ENCODE measurements at regions not wholly inside any gene's neighbourhood (a gene's known extent, or its start where the extent isn't known, plus 50 kb on each side); places are given as distances from the start of the nearest gene placed in this dataset.

DNA sequence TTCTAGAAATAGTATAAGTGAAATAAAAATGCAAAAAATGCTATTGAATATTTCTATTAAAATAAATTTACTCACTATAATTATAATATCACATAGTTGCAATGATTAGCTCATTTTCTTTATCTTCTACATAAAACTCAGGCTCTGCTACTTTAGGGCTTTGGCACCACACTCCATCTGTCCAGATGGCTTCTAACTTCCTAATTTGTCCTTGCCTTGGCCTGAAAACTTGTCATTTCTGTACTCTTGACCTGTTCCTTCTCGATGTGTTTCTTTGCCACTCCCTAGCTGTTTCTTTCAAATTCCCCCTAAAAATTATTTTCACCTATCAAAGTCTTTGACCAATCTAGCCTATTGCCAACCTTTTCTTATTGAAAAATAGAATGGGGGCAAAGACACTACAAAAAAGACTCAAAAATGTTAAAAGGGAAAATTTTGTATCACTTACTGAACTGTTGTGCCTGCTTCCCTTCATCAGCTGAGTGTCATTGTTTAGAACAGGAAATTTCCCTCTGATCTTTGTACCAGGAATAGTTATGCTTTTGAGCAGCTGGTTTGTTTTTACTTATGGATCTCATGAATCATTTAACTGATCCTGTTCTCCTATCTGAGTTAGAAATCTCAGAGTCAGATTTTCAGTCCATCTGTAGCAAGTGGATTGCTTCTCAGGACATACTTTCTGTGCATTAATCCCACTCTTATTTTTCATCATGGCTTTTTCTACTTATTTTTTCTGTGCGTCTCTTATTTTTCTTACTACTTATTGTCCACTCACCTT lies 279.2 kb upstream of the CNR1 start:
- Mint-ChIP-seq H3K27ac (no peak overlapping the region), H3K4me1 (peaks cover 3% of the 10 kb centered on the region), H3K4me3 (no peak overlapping the region), H3K27me3 (ENCODE audit: low read depth, poor library complexity) (peaks cover 8% of the 10 kb centered on the region), H3K9me3 (no peaks in the 10 kb centered on the region), H3K36me3 (ENCODE audit: low read depth) (no peaks in the 10 kb centered on the region)
- TF ChIP-seq, protein P1, sequence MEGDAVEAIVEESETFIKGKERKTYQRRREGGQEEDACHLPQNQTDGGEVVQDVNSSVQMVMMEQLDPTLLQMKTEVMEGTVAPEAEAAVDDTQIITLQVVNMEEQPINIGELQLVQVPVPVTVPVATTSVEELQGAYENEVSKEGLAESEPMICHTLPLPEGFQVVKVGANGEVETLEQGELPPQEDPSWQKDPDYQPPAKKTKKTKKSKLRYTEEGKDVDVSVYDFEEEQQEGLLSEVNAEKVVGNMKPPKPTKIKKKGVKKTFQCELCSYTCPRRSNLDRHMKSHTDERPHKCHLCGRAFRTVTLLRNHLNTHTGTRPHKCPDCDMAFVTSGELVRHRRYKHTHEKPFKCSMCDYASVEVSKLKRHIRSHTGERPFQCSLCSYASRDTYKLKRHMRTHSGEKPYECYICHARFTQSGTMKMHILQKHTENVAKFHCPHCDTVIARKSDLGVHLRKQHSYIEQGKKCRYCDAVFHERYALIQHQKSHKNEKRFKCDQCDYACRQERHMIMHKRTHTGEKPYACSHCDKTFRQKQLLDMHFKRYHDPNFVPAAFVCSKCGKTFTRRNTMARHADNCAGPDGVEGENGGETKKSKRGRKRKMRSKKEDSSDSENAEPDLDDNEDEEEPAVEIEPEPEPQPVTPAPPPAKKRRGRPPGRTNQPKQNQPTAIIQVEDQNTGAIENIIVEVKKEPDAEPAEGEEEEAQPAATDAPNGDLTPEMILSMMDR (IDR thresholded peaks at IDR 0.05), result no peak
- no peak for DNase-seq

GRCh38 chr6:88443554-88443953 lies 277.4 kb upstream of the CNR1 start:
- Mint-ChIP-seq H3K4me3 (no peak overlapping the region), H3K9me3 (no peaks in the 10 kb centered on the region), H3K36me3 (ENCODE audit: low read depth) (no peaks in the 10 kb centered on the region), H3K4me1 (no peaks in the 10 kb centered on the region), H3K27me3 (ENCODE audit: low read depth, poor library complexity) (peaks cover 8% of the 10 kb centered on the region), H3K27ac (no peak overlapping the region)
- TF ChIP-seq, protein P1 (IDR thresholded peaks at IDR 0.05), result no peak
- no peak for DNase-seq

GRCh38 chr6:88442737-88443136 lies 276.6 kb upstream of the CNR1 start:
- TF ChIP-seq, protein P1 (IDR thresholded peaks at IDR 0.05), result no peak
- no peaks in the 10 kb centered on the region for H3K9me3 Mint-ChIP-seq
- H3K4me3 Mint-ChIP-seq, result no peak overlapping the region
- H3K27me3 Mint-ChIP-seq (ENCODE audit: low read depth, poor library complexity), result peaks cover 8% of the 10 kb centered on the region
- H3K36me3 Mint-ChIP-seq (ENCODE audit: low read depth), result no peaks in the 10 kb centered on the region
- H3K27ac Mint-ChIP-seq, result no peak overlapping the region
- DNase-seq, result no peak
- no peaks in the 10 kb centered on the region for H3K4me1 Mint-ChIP-seq

GRCh38 chr6:88441346-88441745 lies 275.2 kb upstream of the CNR1 start:
- Mint-ChIP-seq H3K4me1 (no peaks in the 10 kb centered on the region), H3K9me3 (no peaks in the 10 kb centered on the region), H3K27ac (no peak overlapping the region), H3K4me3 (no peak overlapping the region), H3K36me3 (ENCODE audit: low read depth) (no peaks in the 10 kb centered on the region), H3K27me3 (ENCODE audit: low read depth, poor library complexity) (no peaks in the 10 kb centered on the region)
- no peak for DNase-seq
- TF ChIP-seq, protein P1 (IDR thresholded peaks at IDR 0.05), result no peak

GRCh38 chr6:88428068-88428467 lies 261.9 kb upstream of the CNR1 start:
- TF ChIP-seq, protein P1 (IDR thresholded peaks at IDR 0.05), result no peak
- no peak overlapping the region for H3K27ac Mint-ChIP-seq
- H3K36me3 Mint-ChIP-seq (ENCODE audit: low read depth), result no peaks in the 10 kb centered on the region
- DNase-seq, result no peak
- no peak overlapping the region for H3K4me3 Mint-ChIP-seq
- peaks cover 6% of the 10 kb centered on the region for H3K4me1 Mint-ChIP-seq
- H3K27me3 Mint-ChIP-seq (ENCODE audit: low read depth, poor library complexity), result peaks cover 3% of the 10 kb centered on the region
- H3K9me3 Mint-ChIP-seq, result no peaks in the 10 kb centered on the region

GRCh38 chr6:88426005-88426404 lies 259.9 kb upstream of the CNR1 start:
- no peak overlapping the region for H3K27ac Mint-ChIP-seq
- no peak overlapping the region for H3K4me3 Mint-ChIP-seq
- DNase-seq, result no peak
- TF ChIP-seq, protein P1 (IDR thresholded peaks at IDR 0.05), result no peak
- no peaks in the 10 kb centered on the region for H3K9me3 Mint-ChIP-seq
- H3K27me3 Mint-ChIP-seq (ENCODE audit: low read depth, poor library complexity), result peaks cover 3% of the 10 kb centered on the region
- no peaks in the 10 kb centered on the region for H3K36me3 Mint-ChIP-seq (ENCODE audit: low read depth)
- peaks cover 6% of the 10 kb centered on the region for H3K4me1 Mint-ChIP-seq
